ENCODE measurements at regions not wholly inside any gene's neighbourhood (a gene's known extent, or its start where the extent isn't known, plus 50 kb on each side); places are given as distances from the start of the nearest gene placed in this dataset.

DNA sequence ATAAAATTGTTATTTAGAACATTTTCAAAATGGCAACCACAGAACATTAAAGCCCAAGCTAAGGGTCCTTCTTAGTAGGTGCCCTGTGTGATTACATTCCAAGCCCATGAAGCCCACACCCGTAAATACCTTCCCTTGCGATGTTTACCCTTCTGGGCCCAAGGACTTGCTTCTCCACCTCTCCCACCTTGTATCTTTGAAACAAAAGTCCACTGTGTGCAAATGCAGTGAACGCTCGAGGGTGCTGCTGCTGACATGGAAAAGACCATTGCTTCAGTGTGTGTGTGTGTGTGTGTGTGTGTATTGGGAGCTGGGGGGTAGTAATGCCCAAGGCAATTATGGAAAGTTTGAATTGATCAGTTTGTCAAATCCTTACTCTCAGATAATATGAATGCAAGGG, 298.1 kb downstream of the TGFB2 start:
- DNase-seq: no peak

DNA sequence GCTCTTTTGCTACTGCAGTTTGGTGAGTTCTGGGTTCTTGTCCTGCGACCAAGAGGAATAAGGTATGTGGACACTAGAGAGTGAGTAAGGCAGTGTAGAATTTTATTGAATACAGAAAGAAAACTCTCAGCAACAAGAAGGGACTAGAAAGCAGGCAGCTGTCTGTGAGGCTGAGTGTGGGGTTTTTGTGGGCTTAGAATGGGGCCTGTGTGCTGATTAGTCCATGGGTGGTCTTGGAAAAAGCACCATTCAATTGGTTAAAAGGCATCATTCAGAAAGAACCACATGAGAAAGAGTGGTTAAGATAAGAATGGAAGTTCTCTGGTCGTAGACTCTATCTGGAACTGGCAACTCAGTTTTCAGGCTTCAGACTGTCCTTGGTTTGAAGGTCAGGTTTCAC, 298.8 kb downstream of the TGFB2 start:
- no peak for DNase-seq

DNA sequence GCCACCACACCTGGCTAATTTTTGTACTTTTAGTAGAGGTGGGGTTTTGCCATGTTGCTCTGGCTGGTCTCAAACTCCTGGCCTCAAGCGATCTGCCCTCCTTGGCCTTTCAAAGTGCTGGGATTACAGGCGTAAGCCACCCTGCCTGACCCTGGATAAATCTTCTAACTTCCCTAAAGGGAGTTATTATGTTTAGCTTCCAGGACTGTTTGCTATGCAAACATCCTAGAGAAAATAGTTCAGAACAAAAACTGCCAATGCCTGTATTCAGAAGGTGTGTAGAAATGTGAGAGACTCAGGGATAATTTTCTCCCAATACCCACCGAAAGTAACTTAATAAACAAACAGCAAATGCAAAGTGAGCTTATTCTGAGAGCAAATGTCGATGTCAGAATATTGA, 301.2 kb downstream of the TGFB2 start:
- no peak for DNase-seq

GRCh38 chr1:218656301-218657037, 311.3 kb downstream of the TGFB2 start:
- no peak for DNase-seq

- DNase-seq: no peak
These were observed 313.1 kb downstream of the TGFB2 start for GRCh38 chr1:218658269-218658668.

- no peak for DNase-seq
These were observed 313.8 kb downstream of the TGFB2 start for GRCh38 chr1:218658899-218659298.

DNA sequence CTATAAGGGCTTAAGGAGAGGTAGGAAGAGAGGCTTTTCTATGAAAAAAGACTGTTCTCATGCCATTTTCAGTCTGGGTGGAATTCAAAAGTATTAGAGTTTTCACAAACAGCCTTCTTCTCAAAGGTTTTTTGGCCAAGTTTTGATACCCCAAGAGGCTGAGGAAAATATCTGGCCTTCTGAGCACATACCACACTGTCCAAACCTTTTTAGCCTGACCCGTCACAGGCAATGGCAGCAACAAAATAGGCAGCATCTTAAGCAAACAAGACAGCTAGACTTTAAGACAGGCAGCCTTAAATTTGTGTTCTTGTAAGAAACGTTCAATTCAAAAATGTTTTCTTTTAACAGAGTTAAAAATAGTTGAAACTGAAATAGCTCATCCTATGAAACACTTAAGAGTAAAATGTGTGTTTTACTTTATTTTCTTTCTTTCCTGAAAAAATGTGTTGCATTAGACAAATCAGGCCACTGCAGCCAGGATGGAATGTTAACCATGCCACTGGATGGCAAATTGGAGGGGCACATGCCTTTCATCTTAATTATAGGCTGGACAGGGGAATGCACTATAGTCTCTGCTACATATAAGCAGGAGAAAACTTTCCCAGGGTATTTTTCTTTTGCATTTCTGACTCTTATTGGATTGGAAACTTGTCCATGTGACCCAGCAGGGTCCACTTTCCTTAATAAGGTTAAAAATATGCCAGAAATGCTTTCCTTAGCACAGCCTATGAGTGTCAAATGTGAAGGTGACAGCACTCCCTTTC, 315.0 kb downstream of the TGFB2 start:
- DNase-seq: no peak

GRCh38 chr1:218660678-218661053, 315.5 kb downstream of the TGFB2 start:
- no peak for DNase-seq

GRCh38 chr1:218661411-218661810, 316.3 kb downstream of the TGFB2 start:
- no peak for DNase-seq

GRCh38 chr1:218664385-218665170, 319.4 kb downstream of the TGFB2 start:
- DNase-seq: no peak

- DNase-seq: no peak
These were observed 320.1 kb downstream of the TGFB2 start for GRCh38 chr1:218665221-218665620.

GRCh38 chr1:218666263-218666662, 321.1 kb downstream of the TGFB2 start:
- no peak for DNase-seq

GRCh38 chr1:218667781-218668516, 322.8 kb downstream of the TGFB2 start:
- DNase-seq: no peak

DNA sequence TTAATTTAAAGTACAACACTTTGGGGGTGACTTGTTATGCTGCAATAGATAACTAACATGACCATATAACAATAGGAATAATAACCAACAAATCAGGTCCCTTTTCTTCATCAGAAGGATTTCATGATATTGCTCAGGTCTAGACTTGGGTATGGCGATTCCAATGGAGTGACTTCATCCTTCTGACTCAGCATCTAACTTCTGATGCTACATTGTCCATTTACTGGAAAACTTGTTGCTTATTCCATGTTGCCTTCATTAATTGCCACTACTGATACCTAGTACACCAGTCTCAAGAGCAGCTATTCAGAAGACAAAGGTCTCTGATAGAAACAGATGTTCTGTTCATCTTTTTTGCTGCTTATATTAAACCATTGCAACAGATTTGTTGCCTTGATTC, 324.3 kb downstream of the TGFB2 start:
- no peak for DNase-seq

DNA sequence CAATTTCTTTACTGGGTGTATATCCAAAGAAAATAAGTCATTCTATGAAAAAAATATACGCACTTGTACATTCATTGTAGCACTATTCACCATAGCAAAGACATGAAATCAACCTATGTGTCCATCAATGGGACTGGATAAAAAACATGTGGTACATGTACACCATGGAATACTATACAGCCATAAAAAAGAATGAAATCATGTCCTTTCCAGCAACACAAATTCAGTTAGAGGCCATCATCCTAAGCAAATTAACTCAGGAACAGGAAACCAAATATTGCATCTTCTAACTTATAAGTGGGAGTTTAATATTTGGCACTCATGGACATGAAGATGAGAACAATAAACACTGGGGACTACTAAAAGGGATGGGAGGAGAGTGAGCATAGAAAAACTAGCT, 325.7 kb downstream of the TGFB2 start:
- DNase-seq: no peak

GRCh38 chr1:218671573-218671972, 326.4 kb downstream of the TGFB2 start:
- peak; percentile 56 for DNase-seq

DNA sequence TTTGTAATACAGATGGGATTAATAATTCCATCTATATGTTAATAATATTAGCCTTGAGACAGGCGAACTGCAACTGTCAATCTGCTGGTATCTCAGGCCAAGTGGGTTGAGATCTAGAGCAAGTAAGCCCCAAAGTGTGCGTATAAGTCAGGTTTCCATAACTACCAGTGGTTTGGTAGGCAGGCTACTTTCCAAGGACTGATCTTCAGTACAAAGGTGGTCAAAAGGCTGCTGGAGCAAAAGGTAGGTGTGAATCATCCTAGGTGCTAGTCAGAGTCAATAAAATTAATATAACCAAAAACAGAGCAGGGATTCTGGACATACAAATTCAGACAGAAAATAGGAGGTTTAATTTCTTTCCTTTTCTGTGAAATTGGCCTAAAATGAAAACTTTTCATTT, 328.0 kb downstream of the TGFB2 start:
- no peak for DNase-seq

DNA sequence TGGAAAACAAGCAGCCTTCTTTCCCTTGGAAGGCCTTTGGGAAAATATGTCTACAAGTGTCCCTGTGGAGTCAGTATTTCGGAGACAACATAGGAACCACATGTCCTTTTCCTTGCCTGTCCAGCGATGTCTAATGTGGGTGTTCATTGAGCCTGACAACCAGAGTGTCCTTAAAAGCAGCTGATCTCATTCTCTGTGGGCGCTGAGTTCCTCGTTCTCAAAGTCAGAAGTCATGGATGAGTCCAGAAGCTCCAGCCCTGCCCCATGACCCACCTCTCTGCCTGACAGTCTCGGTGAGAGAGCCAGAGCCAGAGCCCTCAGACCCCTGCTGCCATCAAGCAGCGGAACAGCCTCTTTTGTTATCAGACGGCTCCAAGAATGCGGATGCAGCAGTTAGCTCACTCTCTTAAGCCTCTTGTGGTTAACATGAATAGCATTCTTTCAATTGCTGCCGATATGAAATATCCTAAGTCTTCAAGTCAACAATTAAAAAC, 329.2 kb downstream of the TGFB2 start:
- DNase-seq: no peak

- no peak for DNase-seq
These were observed 331.9 kb downstream of the TGFB2 start for GRCh38 chr1:218677026-218677425.

GRCh38 chr1:218679391-218679790, 334.3 kb downstream of the TGFB2 start:
- no peak for DNase-seq

GRCh38 chr1:218679988-218680748, 335.0 kb downstream of the TGFB2 start:
- no peak for DNase-seq

DNA sequence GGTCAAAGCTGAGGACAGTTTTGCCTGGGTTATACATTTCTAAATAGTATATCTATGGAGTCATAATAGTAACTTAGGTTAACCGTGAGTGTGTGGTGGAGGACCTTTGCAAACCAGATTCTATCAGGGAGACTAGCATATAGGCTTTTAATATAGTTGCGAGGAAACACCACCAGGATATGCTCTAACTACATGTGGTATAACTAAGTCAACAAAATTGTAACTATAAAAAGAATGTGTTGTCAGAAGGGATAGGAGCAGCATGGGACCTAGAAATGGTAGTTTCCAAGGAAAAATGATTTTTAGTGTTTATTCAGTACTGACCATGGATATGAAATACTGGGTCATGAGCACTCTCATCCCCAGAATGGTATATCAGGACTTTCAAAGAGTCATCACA, 338.1 kb downstream of the TGFB2 start:
- no peak for DNase-seq
